Suprapubic skin (tissue), 3 donors: ENCODE measurements at regions not wholly inside any gene's neighbourhood (a gene's known extent, or its start where the extent isn't known, plus 50 kb on each side); places are given as distances from the start of the nearest gene placed in this dataset.

ENCODE experiments used
- POLR2A ChIP-seq, 2 donors: fragments of 450-650 bp; IDR thresholded peaks; one replicate each; pipeline ENCODE4 v1.6.1; 2017; ENCODE audit warnings: antibody characterized with exemption in 2 of 2, mild to moderate bottlenecking in 2 of 2, moderate library complexity in 2 of 2
- TF ChIP-seq, protein P1 (sequence below), 2 donors: fragments of 200-600 bp in 1 of 2; fragments of 450-650 bp in 1 of 2; sonication (generic) in 1 of 2; IDR thresholded peaks; one replicate each; pipeline ENCODE4 v1.5.1; 2016 to 2019; ENCODE audit warnings: antibody characterized with exemption in 2 of 2, mild to moderate bottlenecking in 1 of 2, moderate library complexity in 1 of 2

DNA sequence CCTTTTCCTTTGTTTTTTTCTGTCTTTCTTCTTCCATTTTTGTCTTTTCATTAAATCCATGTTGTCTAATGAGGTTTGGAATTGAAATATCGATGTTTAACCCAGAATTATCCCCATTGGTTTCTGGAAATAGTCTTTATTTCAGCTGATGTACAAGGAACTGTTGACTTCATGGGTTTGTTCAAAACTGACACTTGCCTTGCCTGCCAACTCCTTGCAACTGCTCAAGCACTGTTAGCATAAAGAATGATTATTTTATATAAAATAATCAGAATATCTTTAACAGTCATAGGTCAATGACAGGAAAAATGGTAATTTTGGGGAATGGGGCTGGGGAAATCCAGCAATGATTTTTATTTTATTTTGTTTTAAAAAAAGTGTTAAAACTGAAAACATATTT lies 359.6 kb upstream of the LCORL start:
- TF ChIP-seq, protein P1, sequence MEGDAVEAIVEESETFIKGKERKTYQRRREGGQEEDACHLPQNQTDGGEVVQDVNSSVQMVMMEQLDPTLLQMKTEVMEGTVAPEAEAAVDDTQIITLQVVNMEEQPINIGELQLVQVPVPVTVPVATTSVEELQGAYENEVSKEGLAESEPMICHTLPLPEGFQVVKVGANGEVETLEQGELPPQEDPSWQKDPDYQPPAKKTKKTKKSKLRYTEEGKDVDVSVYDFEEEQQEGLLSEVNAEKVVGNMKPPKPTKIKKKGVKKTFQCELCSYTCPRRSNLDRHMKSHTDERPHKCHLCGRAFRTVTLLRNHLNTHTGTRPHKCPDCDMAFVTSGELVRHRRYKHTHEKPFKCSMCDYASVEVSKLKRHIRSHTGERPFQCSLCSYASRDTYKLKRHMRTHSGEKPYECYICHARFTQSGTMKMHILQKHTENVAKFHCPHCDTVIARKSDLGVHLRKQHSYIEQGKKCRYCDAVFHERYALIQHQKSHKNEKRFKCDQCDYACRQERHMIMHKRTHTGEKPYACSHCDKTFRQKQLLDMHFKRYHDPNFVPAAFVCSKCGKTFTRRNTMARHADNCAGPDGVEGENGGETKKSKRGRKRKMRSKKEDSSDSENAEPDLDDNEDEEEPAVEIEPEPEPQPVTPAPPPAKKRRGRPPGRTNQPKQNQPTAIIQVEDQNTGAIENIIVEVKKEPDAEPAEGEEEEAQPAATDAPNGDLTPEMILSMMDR (IDR thresholded peaks at IDR 0.05): no peak
- no peak for TF ChIP-seq POLR2A (IDR thresholded peaks at IDR 0.05)
